HUES6 (cell line): ENCODE measurements at regions not wholly inside any gene's neighbourhood (a gene's known extent, or its start where the extent isn't known, plus 50 kb on each side); places are given as distances from the start of the nearest gene placed in this dataset.

ENCODE experiments used
- H3K27ac ChIP-seq: 2 replicates; pipeline ENCODE4 v1.7.0; 2013; ENCODE audit warnings: low read depth, mild to moderate bottlenecking, low read length, inconsistent platforms
- H3K27me3 ChIP-seq: 2 replicates; pipeline ENCODE4 v1.6.1; 2013; ENCODE audit warnings: low read length; ENCODE audit not compliant: control insufficient read depth, insufficient read depth
- H3K36me3 ChIP-seq: 2 replicates; pipeline ENCODE4 v1.6.1; 2013; ENCODE audit warnings: low read length; ENCODE audit not compliant: control insufficient read depth, insufficient read depth
- H3K4me1 ChIP-seq: 2 replicates; pipeline ENCODE4 v1.6.1; 2013; ENCODE audit warnings: low read length; ENCODE audit not compliant: control insufficient read depth, insufficient read depth
- H3K4me3 ChIP-seq: 2 replicates; pipeline ENCODE4 v1.5.1; 2013; ENCODE audit warnings: low read depth, low read length
- H3K9ac ChIP-seq: one replicate; pipeline ENCODE4 v1.6.1; 2013; ENCODE audit warnings: mild to moderate bottlenecking, low read length
- H3K9me3 ChIP-seq: 2 replicates; pipeline ENCODE4 v1.6.1; 2013; ENCODE audit warnings: low read depth, low read length; ENCODE audit not compliant: control insufficient read depth, insufficient read depth

DNA sequence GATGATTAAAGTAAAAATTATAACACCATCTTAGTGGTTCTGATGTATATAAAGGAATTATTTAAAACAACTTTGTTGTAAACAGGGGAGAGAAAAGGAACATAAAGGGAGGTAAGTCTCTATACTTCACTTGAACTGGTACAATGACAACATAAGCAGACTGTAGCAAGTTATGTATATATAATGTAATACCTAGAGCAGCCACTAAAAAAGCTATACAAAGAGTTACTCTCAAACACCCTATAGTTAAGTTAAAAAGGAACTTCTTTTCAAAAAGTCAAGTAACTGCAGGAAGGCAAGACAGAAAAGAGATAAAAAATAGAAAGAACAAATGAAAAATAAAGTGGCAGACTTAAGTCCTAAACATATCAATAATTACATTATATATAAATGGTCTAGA lies 82.3 kb downstream of the ZNF503 start:
- no peak overlapping the region for H3K9ac ChIP-seq
- no peak overlapping the region for H3K27ac ChIP-seq
- H3K36me3 ChIP-seq, result no peaks in the 10 kb centered on the region
- H3K4me1 ChIP-seq, result no peaks in the 10 kb centered on the region
- no peak overlapping the region for H3K4me3 ChIP-seq
- 0 out of 2 replicates have a peak, but pooled peaks cover 3% of the 10 kb centered on the region for H3K9me3 ChIP-seq
- no peaks in the 10 kb centered on the region for H3K27me3 ChIP-seq

DNA sequence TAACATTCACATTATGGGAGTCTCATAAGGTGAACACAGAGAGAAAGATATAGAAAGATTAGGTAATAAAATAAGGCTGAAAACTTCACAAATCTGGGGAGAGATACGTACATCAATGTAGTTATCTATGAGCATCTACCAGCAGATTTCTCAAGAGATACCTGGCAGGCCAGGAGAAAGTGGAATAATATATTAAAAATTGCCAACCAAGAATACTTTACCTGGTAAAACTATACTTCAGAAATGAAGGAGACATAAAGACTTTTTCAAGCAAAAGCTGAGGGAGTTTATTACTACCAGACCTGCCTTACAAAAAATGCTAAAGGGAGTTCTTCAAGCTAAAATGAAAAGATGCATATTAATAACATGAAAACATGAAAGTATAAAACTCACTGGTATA lies 78.8 kb upstream of the COMTD1 start:
- H3K4me3 ChIP-seq, result no peak overlapping the region
- no peaks in the 10 kb centered on the region; the same call in 1 of the 2 replicates for H3K27me3 ChIP-seq
- H3K27ac ChIP-seq, result no peak overlapping the region
- H3K4me1 ChIP-seq, result no peaks in the 10 kb centered on the region
- no peaks in the 10 kb centered on the region for H3K36me3 ChIP-seq
- H3K9ac ChIP-seq, result no peak overlapping the region
- H3K9me3 ChIP-seq, result 0 out of 2 replicates have a peak, but pooled peaks cover 4% of the 10 kb centered on the region

DNA sequence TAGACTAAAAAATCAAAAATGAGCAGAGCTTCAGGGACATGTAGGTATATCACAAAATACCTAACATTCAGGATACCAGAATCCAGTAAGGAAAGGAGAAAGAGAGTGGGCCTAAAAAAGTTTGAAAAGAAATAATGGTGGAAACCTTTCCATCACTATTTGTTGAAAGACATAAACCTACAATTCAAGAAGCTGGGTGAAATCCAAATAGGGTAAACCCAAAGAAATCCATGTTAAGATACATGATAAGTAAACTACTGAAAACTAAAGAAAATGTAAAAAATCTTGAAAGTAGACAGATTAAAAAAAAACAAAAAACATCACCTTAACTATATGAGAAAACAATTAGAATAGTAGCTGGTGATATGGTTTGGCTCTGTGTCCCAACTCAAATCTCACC lies 76.7 kb upstream of the COMTD1 start:
- Histone ChIP-seq H3K27ac (no peak overlapping the region), H3K9ac (no peak overlapping the region), H3K27me3 (no peaks in the 10 kb centered on the region; the same call in 1 of the 2 replicates), H3K4me1 (no peaks in the 10 kb centered on the region), H3K4me3 (no peak overlapping the region), H3K9me3 (0 out of 2 replicates have a peak, but pooled peaks cover 4% of the 10 kb centered on the region), H3K36me3 (no peaks in the 10 kb centered on the region)

DNA sequence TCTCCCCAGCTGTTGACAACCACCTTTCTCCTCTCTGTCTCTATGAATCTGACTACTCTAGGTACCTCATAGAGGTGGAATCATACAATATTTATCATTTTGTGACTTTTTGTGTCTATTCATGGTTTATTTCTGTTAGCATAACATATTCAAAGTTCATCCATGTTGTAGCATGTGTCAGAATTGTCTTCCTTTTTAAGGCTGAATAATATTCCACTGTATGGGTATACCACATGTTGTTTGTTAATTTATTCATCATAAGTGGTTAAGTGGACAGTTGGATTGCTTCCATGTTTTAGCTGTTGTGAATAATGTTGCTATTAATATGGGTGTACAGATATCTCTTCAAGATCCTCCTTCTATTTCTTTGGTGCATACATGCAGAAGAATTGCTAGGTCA lies 69.9 kb upstream of the COMTD1 start:
- Histone ChIP-seq H3K4me1 (no peaks in the 10 kb centered on the region), H3K9me3 (peaks cover 25% of the 10 kb centered on the region), H3K27me3 (no peaks in the 10 kb centered on the region; the same call in 1 of the 2 replicates), H3K9ac (no peak overlapping the region), H3K27ac (no peak overlapping the region), H3K36me3 (no peaks in the 10 kb centered on the region), H3K4me3 (no peak overlapping the region)

DNA sequence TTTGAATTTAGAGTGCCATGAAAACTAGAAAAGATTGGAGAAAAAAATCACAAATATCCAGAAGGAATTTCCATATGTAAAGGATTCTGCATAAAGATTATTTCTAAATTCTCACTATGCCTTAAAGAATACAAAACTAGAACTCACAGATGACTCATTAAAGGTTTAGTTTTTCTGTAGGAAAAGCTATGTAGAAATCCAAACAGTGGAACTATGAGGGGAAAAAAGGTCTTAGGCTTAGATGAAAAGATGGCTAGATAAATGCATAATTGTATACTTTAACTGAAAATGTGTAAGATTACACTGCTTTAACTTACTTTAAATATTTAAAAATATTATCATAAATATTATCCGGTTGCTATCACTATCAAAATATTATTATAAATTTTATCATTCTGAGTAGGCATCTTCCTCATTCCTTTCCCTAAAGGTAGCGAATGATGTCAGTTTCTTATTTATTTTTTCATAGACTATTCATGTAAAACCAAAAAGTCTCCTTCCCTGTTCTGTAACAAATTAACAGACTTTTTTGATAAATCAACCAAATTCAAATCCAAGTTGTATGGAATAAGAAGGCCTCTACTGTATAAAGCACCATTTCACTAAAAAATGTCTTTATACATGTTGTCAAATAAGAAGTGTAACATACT lies 69.1 kb upstream of the COMTD1 start:
- Histone ChIP-seq H3K9me3 (peaks cover 25% of the 10 kb centered on the region), H3K9ac (no peak overlapping the region), H3K4me3 (no peak overlapping the region), H3K27ac (no peak overlapping the region), H3K36me3 (no peaks in the 10 kb centered on the region), H3K4me1 (no peaks in the 10 kb centered on the region), H3K27me3 (no peaks in the 10 kb centered on the region)

DNA sequence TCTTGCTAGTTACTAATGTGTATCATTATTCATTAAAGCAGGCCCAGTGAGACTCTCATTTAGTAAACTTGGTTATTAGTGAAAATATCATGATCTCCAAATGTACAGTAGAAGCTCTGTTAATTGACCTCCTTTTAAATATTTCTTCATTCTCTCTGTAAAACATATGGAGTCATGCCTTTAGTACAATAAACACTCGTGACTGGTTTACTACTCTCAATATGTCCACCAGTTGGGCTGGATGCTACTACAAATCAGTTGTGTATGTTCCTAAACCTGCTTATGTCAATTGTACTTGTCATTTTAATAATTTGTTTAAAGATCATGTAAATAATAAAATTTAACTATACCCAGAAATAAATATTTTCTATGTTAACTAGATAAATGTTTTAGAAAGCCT lies 68.6 kb upstream of the COMTD1 start:
- peaks cover 25% of the 10 kb centered on the region for H3K9me3 ChIP-seq
- H3K27ac ChIP-seq, result no peak overlapping the region
- H3K4me3 ChIP-seq, result no peak overlapping the region
- no peaks in the 10 kb centered on the region for H3K4me1 ChIP-seq
- H3K36me3 ChIP-seq, result no peaks in the 10 kb centered on the region
- H3K27me3 ChIP-seq, result no peaks in the 10 kb centered on the region
- no peak overlapping the region for H3K9ac ChIP-seq

DNA sequence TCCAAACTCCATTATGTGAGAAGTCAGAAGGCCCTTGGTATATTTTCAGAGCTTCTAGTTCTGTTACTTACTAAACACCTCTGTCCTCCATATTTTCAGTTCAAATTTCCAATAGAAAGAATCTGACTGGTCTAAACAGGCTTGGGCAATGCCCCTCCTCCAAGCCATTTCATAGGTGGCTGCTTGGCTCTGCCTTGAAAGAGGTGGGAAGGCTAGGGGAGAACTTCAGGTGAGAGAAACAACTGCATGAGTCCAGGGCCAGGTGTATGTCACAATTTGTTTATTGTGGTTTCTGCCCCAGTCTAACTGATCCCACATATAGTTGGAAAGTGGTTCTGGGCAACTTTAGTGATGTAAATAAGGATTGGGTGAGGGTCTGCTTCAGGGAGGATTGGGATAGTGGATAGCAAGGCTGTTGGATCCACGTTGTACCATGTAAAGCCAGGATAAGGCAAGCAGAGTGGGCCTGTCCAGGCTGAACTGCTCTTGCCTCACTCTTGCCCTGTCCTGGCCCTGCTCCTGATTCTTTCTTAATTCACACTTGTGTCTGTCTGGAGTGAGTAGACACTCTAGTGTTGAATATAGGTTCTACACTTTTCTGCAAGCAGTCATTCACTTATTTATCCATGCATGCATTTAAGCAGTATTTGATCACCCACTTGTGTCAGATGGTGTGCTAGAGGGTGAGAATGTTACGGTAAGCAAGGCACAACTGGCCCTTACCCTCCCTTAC lies 67.5 kb upstream of the COMTD1 start:
- Histone ChIP-seq H3K4me1 (no peaks in the 10 kb centered on the region), H3K36me3 (no peaks in the 10 kb centered on the region), H3K9me3 (peaks cover 25% of the 10 kb centered on the region), H3K9ac (no peak overlapping the region), H3K4me3 (no peak overlapping the region), H3K27ac (no peak overlapping the region), H3K27me3 (no peaks in the 10 kb centered on the region)

DNA sequence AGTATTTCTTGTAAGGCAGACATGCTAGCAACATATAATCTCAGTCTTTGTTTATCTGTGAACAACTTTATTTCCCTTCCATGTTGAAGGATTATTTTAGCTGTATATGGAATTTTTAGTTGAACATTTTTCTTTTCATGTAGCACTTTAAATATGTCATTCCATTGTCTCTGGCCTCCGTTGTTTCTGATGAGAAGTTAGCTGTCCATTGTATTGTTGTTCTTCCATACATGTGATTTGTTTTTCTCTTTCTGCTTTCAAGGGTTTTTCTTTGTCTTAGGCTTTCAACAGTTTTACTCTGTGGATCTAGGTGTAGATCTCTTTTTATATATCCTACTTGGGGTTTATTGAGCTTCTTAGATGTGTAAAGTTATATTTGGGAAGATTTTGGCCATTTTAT lies 66.3 kb upstream of the COMTD1 start:
- H3K4me1 ChIP-seq, result no peaks in the 10 kb centered on the region

DNA sequence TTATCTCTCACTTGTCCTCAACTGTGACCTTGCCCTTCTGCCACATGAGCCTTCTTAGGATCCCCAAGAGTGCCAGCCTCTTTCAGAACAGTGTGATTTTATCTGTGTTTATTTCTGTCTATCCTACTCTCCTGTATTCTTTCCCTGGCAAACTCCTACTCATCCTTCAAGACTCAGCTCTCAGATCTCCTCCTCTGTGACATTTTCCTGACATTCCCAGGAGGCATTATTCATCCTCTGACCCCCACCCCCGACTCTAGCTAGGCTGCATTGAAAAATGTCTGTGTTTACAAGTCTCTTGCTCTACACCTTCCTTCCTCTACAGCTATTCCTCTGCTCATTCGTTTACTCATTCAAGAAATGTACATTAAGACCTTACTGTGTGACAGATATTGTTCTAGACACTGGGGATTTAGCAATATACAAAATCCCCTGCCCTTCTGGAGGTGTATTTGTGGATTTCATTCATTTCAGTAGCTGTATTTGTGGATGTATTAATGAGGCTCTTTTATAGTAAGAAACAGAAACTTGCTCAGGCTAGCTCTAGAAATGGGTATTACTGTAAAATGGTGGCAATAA lies 61.4 kb upstream of the COMTD1 start:
- Histone ChIP-seq H3K9me3 (peaks cover 7% of the 10 kb centered on the region), H3K9ac (no peak overlapping the region), H3K27ac (no peak overlapping the region), H3K36me3 (no peaks in the 10 kb centered on the region), H3K4me3 (no peak overlapping the region), H3K4me1 (peaks cover 12% of the 10 kb centered on the region), H3K27me3 (peaks cover 51% of the 10 kb centered on the region)

More for the DNA sequence above, 66.3 kb upstream of the COMTD1 start:
- Histone ChIP-seq H3K27me3 (peaks cover 3% of the 10 kb centered on the region), H3K9ac (no peak overlapping the region), H3K36me3 (no peaks in the 10 kb centered on the region), H3K4me3 (no peak overlapping the region), H3K9me3 (peaks cover 25% of the 10 kb centered on the region), H3K27ac (no peak overlapping the region)

DNA sequence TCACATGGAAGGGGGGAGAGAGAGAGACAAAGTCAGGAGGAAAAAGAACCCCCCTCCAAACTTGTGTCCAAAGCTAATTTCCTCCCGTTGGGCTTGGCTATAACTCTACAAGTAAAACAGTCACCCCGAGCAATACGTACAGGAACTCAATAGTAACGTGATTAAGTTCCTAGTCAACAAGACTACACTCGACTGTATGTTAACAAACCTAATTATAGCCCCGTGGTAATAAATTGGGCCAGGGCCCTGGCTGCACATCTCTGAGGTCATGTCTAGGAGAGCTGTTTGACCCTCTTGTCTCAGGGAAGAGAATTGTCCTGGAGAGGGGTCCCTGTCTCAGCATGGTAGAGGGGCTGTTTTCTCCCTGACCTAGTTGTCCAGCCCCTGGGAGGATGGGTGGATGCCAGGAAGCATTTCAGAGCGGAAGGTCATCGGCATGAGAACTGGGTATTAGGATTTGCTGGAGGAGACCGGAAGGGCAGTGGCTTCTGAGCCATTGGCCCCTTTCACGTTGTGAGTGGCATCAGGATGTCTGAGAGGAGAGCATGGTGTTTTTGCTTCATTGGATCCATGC lies 60.2 kb upstream of the COMTD1 start:
- no peaks in the 10 kb centered on the region for H3K9me3 ChIP-seq
- H3K27me3 ChIP-seq, result peaks cover 52% of the 10 kb centered on the region
- no peak overlapping the region for H3K27ac ChIP-seq
- H3K4me1 ChIP-seq, result peaks cover 12% of the 10 kb centered on the region
- H3K9ac ChIP-seq, result no peak overlapping the region
- no peaks in the 10 kb centered on the region for H3K36me3 ChIP-seq
- peak overlapping the region; percentile 63 for H3K4me3 ChIP-seq
